DND-41 (cell line): ENCODE measurements at regions not wholly inside any gene's neighbourhood (a gene's known extent, or its start where the extent isn't known, plus 50 kb on each side); places are given as distances from the start of the nearest gene placed in this dataset.

ENCODE experiments used
- CTCF ChIP-seq: IDR thresholded peaks from 2 replicates; pipeline ENCODE4 v1.5.1; 2012; ENCODE audit warnings: borderline replicate concordance, low read length, moderate library complexity, mild to moderate bottlenecking; ENCODE audit not compliant: poor library complexity, severe bottlenecking; ENCODE audit errors: extremely low read depth
- EZH2 ChIP-seq: IDR thresholded peaks from 3 replicates; pipeline ENCODE4 v1.6.1; 2012; ENCODE audit warnings: borderline replicate concordance, low read depth, mild to moderate bottlenecking, moderate library complexity, low read length, inconsistent platforms; ENCODE audit not compliant: severe bottlenecking

DNA sequence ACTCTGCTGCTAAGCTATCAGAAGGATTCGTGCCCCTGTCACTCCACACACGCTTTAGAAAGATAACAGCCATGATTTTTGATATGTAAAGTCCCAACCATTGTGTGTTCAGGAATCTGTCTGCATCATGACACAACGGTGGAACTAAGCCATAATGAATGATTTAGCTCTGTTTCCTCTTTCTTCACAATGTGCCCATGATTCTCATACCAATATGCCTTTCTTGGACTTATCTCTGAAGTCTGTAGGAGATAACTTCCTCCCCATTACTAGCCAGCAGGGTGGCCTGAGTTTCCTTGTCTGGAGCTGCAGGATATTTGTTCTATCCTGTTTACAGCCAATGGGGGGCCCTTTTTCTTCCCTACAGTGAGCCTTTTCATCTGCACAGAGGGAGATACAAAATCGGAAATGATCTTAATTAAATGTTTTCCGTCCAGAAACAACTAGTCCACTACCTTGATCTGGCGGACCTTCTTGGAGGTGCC, 511.7 kb downstream of the USP25 start:
- TF ChIP-seq CTCF (no peak), EZH2 (no peak)
